Gastroesophageal sphincter (tissue), 3 donors: ENCODE measurements at regions not wholly inside any gene's neighbourhood (a gene's known extent, or its start where the extent isn't known, plus 50 kb on each side); places are given as distances from the start of the nearest gene placed in this dataset.

ENCODE experiments used
- EP300 ChIP-seq: sonication (generic); formaldehyde crosslinking; IDR thresholded peaks from one replicate; pipeline ENCODE4 v1.6.1; 2017; ENCODE audit warnings: antibody characterized with exemption, mild to moderate bottlenecking
- POLR2A ChIP-seq, 2 donors: fragments of 450-650 bp; IDR thresholded peaks; one replicate each; pipeline ENCODE4 v1.6.1; 2017; ENCODE audit warnings: antibody characterized with exemption in 2 of 2, mild to moderate bottlenecking in 2 of 2, moderate library complexity in 1 of 2
- TF ChIP-seq, protein P1 (sequence below), 4 experiments: fragments of 200-600 bp in 2 of 4; fragments of 450-650 bp in 2 of 4; sonication (generic) in 1 of 4; IDR thresholded peaks; one replicate each; pipeline ENCODE4 v1.5.1; 2017 to 2019; ENCODE audit warnings: antibody characterized with exemption in 4 of 4, mild to moderate bottlenecking in 2 of 4, moderate library complexity in 2 of 4

DNA sequence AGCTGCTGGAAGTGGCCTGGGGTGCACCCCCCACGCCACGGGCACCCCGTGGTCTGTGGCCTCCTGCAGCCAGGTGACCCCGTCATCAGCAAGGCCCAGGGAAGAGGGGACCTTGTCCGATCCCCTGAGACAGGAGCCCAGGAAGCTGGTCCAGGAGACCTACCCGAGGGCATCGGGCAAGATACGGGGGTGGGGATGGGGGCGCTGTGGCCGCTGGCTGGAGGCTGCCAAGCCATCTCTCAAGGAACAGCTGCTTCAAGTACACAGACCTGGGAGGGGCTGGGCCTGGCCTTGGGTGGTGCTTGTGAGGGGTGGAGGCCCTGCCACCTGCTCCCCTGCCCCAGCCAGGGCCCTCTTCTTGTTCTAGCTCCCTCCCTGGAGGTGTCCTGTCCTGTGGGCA, 1272.1 kb downstream of the BRD1 start:
- TF ChIP-seq, protein P1, sequence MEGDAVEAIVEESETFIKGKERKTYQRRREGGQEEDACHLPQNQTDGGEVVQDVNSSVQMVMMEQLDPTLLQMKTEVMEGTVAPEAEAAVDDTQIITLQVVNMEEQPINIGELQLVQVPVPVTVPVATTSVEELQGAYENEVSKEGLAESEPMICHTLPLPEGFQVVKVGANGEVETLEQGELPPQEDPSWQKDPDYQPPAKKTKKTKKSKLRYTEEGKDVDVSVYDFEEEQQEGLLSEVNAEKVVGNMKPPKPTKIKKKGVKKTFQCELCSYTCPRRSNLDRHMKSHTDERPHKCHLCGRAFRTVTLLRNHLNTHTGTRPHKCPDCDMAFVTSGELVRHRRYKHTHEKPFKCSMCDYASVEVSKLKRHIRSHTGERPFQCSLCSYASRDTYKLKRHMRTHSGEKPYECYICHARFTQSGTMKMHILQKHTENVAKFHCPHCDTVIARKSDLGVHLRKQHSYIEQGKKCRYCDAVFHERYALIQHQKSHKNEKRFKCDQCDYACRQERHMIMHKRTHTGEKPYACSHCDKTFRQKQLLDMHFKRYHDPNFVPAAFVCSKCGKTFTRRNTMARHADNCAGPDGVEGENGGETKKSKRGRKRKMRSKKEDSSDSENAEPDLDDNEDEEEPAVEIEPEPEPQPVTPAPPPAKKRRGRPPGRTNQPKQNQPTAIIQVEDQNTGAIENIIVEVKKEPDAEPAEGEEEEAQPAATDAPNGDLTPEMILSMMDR (IDR thresholded peaks at IDR 0.05), result no peak
- TF ChIP-seq POLR2A (IDR thresholded peaks at IDR 0.05), result no peak
- no peak for TF ChIP-seq EP300
